Activated T-cell treated with anti-CD3 and anti-CD28 coated beads, Interleukin-2, amount 50 U/mL, for 24 hours (primary cell): ENCODE measurements at regions not wholly inside any gene's neighbourhood (a gene's known extent, or its start where the extent isn't known, plus 50 kb on each side); places are given as distances from the start of the nearest gene placed in this dataset.

Source experiments
- DNase-seq: peaks from one replicate; pipeline ENCODE4 v3.0.0-alpha.2; 2020
- H3K27ac Mint-ChIP-seq: 2 replicates; pipeline ENCODE4 v1.8.0; 2020; ENCODE audit warnings: mild to moderate bottlenecking, mixed read lengths
- H3K27me3 Mint-ChIP-seq: 2 replicates; pipeline ENCODE4 v1.8.0; 2020; ENCODE audit warnings: mixed read lengths
- H3K36me3 Mint-ChIP-seq: 2 replicates; pipeline ENCODE4 v1.8.0; 2020; ENCODE audit warnings: low read depth, mixed read lengths
- H3K4me1 Mint-ChIP-seq: 2 replicates; pipeline ENCODE4 v1.8.0; 2020; ENCODE audit warnings: low read depth, mixed read lengths
- H3K4me3 Mint-ChIP-seq: 2 replicates; pipeline ENCODE4 v1.8.0; 2020; ENCODE audit warnings: mild to moderate bottlenecking, moderate library complexity, mixed read lengths
- H3K9me3 Mint-ChIP-seq: 2 replicates; pipeline ENCODE4 v1.8.0; 2020; ENCODE audit warnings: mixed read lengths

DNA sequence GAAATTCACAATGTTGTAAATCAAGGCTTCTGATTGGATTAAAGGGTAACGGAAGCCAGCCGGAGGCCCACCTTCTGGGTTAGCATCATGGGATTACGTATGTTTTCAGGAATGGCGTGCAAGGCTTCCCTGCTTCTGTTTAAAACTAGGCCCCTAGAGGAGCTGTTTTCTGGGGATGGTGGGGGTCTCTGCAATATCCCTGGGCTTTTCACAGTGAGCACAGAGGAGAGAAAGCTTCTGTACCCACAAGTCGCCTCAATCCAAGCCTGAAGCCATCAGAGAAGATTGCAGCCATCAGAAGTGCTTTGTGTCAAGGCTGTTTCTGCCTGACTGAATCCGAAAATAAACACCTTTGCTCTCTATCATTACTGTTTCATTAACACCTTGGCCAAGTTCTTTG is 226.9 kb upstream of the SMIM21 start:
- Mint-ChIP-seq H3K9me3 (no peaks in the 10 kb centered on the region), H3K27me3 (peaks cover 31% of the 10 kb centered on the region), H3K4me1 (no peaks in the 10 kb centered on the region), H3K27ac (no peak overlapping the region), H3K36me3 (no peaks in the 10 kb centered on the region), H3K4me3 (no peak overlapping the region)
- no peak for DNase-seq

DNA sequence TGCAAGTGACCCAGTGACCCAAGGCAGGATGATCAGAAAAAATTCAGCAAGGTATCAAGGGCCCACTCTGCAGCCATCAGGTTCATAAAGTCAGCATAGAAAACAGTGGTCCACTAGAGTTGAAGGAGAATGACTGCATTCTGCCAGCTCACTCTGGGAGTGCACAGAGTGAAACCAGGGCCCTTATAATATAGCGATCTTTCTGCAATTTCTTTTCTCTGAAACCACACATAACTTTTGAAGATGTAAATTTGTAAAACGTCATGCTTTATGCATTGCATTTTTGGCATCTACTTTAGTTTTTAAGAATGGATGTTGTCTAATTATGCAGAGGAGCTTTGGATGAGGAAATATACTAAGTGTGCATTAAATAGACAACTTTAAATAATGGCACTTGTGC is 225.0 kb upstream of the SMIM21 start:
- Mint-ChIP-seq H3K27me3 (peaks cover 22% of the 10 kb centered on the region), H3K9me3 (no peaks in the 10 kb centered on the region), H3K27ac (no peak overlapping the region), H3K4me1 (no peaks in the 10 kb centered on the region), H3K4me3 (no peak overlapping the region), H3K36me3 (no peaks in the 10 kb centered on the region)
- DNase-seq: no peak

DNA sequence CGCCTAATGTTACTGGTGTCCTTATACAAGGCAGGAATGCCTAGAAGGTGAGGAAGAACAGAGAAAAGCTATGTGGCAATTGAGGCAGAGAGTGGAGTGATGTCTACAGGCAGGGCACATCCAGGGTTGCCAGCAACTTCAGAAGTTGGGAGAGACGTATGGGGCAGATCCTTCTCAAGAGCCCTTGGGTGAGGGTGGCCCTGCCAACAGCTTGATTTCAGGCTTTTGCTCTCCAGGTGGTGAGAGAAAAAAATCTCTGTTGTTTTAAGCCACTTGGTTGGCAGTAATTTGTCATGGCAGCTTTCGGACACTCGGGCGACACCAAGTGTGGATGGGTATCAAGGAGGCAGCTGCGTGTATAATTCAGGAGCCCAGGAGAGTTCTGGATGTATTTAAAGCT is 217.4 kb upstream of the SMIM21 start:
- H3K36me3 Mint-ChIP-seq: no peaks in the 10 kb centered on the region
- H3K9me3 Mint-ChIP-seq: peaks cover 6% of the 10 kb centered on the region
- H3K27ac Mint-ChIP-seq: no peak overlapping the region
- no peak overlapping the region for H3K4me3 Mint-ChIP-seq
- no peaks in the 10 kb centered on the region for H3K4me1 Mint-ChIP-seq
- H3K27me3 Mint-ChIP-seq: peaks cover 10% of the 10 kb centered on the region
- no peak for DNase-seq

- H3K4me1 Mint-ChIP-seq: no peaks in the 10 kb centered on the region
- no peak overlapping the region for H3K27ac Mint-ChIP-seq
- peaks cover 6% of the 10 kb centered on the region for H3K9me3 Mint-ChIP-seq
- H3K36me3 Mint-ChIP-seq: no peaks in the 10 kb centered on the region
- H3K27me3 Mint-ChIP-seq: peaks cover 7% of the 10 kb centered on the region
- no peak for DNase-seq
- H3K4me3 Mint-ChIP-seq: no peak overlapping the region
Measured at GRCh38 chr18:75643083-75643482, 215.6 kb upstream of the SMIM21 start.

- peaks cover 12% of the 10 kb centered on the region for H3K27me3 Mint-ChIP-seq
- no peaks in the 10 kb centered on the region for H3K9me3 Mint-ChIP-seq
- no peak for DNase-seq
- H3K27ac Mint-ChIP-seq: no peak overlapping the region
- H3K4me1 Mint-ChIP-seq: no peaks in the 10 kb centered on the region
- H3K36me3 Mint-ChIP-seq: no peaks in the 10 kb centered on the region
- H3K4me3 Mint-ChIP-seq: no peak overlapping the region
Measured at GRCh38 chr18:75639472-75639831, 211.9 kb upstream of the SMIM21 start.

DNA sequence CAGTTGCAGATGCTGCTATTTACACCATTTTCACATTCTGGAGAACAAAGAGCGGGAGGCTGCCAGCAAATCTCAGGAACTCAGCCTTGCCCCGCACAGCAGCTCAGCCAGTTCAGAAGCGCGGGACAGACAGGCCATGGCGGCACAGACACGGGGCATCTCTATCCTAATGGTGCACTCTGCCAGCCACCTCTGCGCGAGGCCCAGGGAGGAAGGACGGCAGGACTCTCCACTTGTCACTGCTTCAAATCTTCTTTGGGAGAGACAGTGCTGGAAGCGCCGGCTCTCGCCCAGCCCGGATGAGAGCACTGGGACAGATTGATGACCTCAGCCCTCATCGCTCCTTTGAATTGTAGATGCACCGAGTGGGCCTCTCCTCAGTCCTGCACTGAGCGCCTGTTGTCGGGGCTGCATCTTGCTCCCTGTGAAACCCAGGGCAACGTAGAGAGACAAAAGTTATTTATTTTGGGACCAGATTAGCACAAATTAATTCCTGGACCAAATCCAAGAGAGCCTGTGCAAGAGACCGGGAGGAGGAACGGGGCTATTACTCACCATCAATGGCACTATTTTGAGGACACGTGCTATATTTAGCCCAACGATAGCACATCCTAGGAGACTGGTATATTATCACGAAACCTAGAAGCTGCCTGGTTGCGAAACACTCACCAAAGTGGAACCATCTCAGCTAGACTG is 211.4 kb upstream of the SMIM21 start:
- Mint-ChIP-seq H3K9me3 (no peaks in the 10 kb centered on the region), H3K4me3 (no peak overlapping the region), H3K4me1 (no peaks in the 10 kb centered on the region), H3K36me3 (no peaks in the 10 kb centered on the region), H3K27me3 (peaks cover 12% of the 10 kb centered on the region), H3K27ac (no peak overlapping the region)
- DNase-seq: no peak

GRCh38 chr18:75638223-75638775 is 210.8 kb upstream of the SMIM21 start:
- H3K27me3 Mint-ChIP-seq: peaks cover 12% of the 10 kb centered on the region
- no peaks in the 10 kb centered on the region for H3K36me3 Mint-ChIP-seq
- no peaks in the 10 kb centered on the region for H3K4me1 Mint-ChIP-seq
- no peak overlapping the region for H3K4me3 Mint-ChIP-seq
- H3K9me3 Mint-ChIP-seq: no peaks in the 10 kb centered on the region
- H3K27ac Mint-ChIP-seq: no peak overlapping the region
- no peak for DNase-seq

GRCh38 chr18:75635096-75635495 is 207.6 kb upstream of the SMIM21 start:
- Mint-ChIP-seq H3K27me3 (peaks cover 24% of the 10 kb centered on the region), H3K4me3 (no peak overlapping the region), H3K27ac (no peak overlapping the region), H3K9me3 (no peaks in the 10 kb centered on the region), H3K4me1 (no peaks in the 10 kb centered on the region), H3K36me3 (no peaks in the 10 kb centered on the region)
- no peak for DNase-seq

DNA sequence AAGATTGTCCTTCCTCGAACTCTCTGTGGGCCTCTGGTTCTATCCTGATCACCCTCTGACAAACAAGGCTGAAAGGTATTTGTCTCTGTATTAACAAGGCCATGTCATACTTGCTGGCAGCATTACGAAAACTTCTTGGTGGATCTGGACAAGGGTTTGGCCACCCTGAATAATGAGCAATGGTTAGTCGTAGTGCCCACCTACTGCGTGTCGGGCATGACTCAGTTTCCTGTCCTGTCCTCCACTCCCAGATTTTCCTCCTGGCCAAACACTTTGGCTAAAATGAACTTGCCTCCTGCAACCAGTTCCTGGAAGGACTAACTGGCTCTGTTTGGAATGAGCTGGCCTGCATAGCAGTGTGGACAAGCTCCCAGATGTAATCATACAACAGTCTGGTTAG is 198.5 kb upstream of the SMIM21 start:
- no peak for DNase-seq
- Mint-ChIP-seq H3K9me3 (no peaks in the 10 kb centered on the region), H3K36me3 (no peaks in the 10 kb centered on the region), H3K27ac (no peak overlapping the region), H3K27me3 (peaks cover 13% of the 10 kb centered on the region), H3K4me3 (no peak overlapping the region), H3K4me1 (no peaks in the 10 kb centered on the region)

GRCh38 chr18:75624869-75625268 is 197.4 kb upstream of the SMIM21 start:
- no peaks in the 10 kb centered on the region for H3K36me3 Mint-ChIP-seq
- H3K27me3 Mint-ChIP-seq: peaks cover 13% of the 10 kb centered on the region
- no peak overlapping the region for H3K27ac Mint-ChIP-seq
- H3K4me3 Mint-ChIP-seq: no peak overlapping the region
- H3K4me1 Mint-ChIP-seq: no peaks in the 10 kb centered on the region
- DNase-seq: no peak
- H3K9me3 Mint-ChIP-seq: no peaks in the 10 kb centered on the region

- Mint-ChIP-seq H3K4me1 (no peaks in the 10 kb centered on the region), H3K27me3 (peaks cover 16% of the 10 kb centered on the region), H3K27ac (no peak overlapping the region), H3K9me3 (peaks cover 5% of the 10 kb centered on the region), H3K4me3 (no peak overlapping the region), H3K36me3 (no peaks in the 10 kb centered on the region)
- no peak for DNase-seq
Measured at GRCh38 chr18:75621818-75622217, 194.3 kb upstream of the SMIM21 start.

DNA sequence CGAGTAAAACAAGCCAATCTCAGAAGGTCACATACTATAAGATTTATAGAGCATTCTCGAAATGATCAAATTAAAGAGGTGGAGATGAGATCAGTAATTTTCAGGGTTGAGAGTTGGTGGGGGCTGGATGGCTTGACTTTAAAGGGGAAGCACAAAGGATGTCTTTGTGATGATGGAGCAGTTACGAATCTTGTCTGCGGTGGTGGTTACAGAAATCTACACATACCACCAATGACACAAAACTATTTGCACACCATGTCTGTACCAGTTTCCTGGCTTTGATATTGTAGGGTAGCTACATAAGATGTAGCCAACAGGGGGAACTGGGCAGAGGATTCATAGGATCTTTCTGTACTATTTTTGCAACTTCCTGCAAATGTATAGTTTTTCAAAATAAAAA is 190.6 kb upstream of the SMIM21 start:
- no peak overlapping the region for H3K4me3 Mint-ChIP-seq
- peaks cover 5% of the 10 kb centered on the region for H3K9me3 Mint-ChIP-seq
- no peak for DNase-seq
- no peaks in the 10 kb centered on the region for H3K36me3 Mint-ChIP-seq
- H3K27ac Mint-ChIP-seq: no peak overlapping the region
- no peaks in the 10 kb centered on the region for H3K4me1 Mint-ChIP-seq
- H3K27me3 Mint-ChIP-seq: peaks cover 20% of the 10 kb centered on the region

- Mint-ChIP-seq H3K27me3 (peaks cover 11% of the 10 kb centered on the region), H3K4me1 (no peaks in the 10 kb centered on the region), H3K4me3 (no peak overlapping the region), H3K36me3 (no peaks in the 10 kb centered on the region), H3K27ac (no peak overlapping the region), H3K9me3 (no peaks in the 10 kb centered on the region)
- no peak for DNase-seq
Measured at GRCh38 chr18:75612456-75612855, 185.0 kb upstream of the SMIM21 start.

DNA sequence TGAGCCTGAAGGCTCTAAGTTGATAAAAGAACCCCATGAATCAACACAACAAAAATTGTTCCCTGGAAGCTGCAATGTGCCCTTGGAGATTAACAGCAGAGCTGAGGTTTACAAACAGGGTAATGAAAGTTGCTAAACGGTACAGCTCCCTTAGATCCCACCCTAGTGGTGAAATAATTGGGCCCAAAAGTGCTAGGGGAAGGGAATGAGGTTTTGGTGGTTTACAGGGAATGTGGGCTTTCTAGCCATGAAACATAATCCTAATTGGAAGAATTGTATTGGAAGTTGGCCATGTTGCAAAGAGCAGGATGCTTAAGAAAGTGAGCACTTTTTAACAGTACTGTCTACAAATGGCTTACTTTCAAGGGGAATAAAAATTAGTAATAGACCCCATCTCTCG is 180.2 kb upstream of the SMIM21 start:
- H3K9me3 Mint-ChIP-seq: peaks cover 4% of the 10 kb centered on the region
- H3K4me3 Mint-ChIP-seq: no peak overlapping the region
- H3K27me3 Mint-ChIP-seq: peaks cover 7% of the 10 kb centered on the region
- H3K27ac Mint-ChIP-seq: no peak overlapping the region
- no peaks in the 10 kb centered on the region for H3K36me3 Mint-ChIP-seq
- no peak for DNase-seq
- no peaks in the 10 kb centered on the region for H3K4me1 Mint-ChIP-seq

DNA sequence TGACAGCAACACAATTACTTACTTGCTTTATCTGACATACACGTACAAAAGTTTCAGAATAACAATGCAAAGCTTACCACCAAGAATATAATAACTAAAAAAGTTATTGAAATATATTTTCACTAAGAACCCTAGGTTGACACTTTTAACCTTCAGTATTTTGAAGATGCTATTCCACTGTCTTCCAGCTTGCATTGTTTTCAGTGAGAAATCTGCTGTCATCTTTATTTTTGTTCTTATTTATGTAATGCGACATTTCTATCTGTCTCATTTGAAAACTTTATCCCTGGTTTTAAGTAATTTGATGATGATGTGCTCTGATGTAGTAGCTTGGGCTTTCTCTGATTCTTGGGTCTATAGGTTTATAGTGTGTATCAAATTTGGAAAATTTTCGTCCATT is 165.0 kb upstream of the SMIM21 start:
- H3K27me3 Mint-ChIP-seq: peaks cover 2% of the 10 kb centered on the region
- no peak overlapping the region for H3K27ac Mint-ChIP-seq
- H3K36me3 Mint-ChIP-seq: no peaks in the 10 kb centered on the region
- H3K4me3 Mint-ChIP-seq: no peak overlapping the region
- H3K4me1 Mint-ChIP-seq: no peaks in the 10 kb centered on the region
- no peak for DNase-seq
- peaks cover 25% of the 10 kb centered on the region for H3K9me3 Mint-ChIP-seq

GRCh38 chr18:75588412-75588811 is 160.9 kb upstream of the SMIM21 start:
- Mint-ChIP-seq H3K9me3 (peaks cover 18% of the 10 kb centered on the region), H3K36me3 (no peaks in the 10 kb centered on the region), H3K27me3 (peaks cover 9% of the 10 kb centered on the region), H3K4me3 (no peak overlapping the region), H3K27ac (no peak overlapping the region), H3K4me1 (no peaks in the 10 kb centered on the region)
- no peak for DNase-seq
